RCC 7860 (cell line): ENCODE measurements at regions not wholly inside any gene's neighbourhood (a gene's known extent, or its start where the extent isn't known, plus 50 kb on each side); places are given as distances from the start of the nearest gene placed in this dataset.

ENCODE experiments used
- DNase-seq: peaks from one replicate; pipeline ENCODE4 v3.0.0-alpha.2; 2015; ENCODE audit warnings: low spot score
- FAIRE-seq: peaks from 2 replicates; lab custom pipeline; 2012; peaks lifted over from hg19 to GRCh38; lab: Jason Lieb, UNC

DNA sequence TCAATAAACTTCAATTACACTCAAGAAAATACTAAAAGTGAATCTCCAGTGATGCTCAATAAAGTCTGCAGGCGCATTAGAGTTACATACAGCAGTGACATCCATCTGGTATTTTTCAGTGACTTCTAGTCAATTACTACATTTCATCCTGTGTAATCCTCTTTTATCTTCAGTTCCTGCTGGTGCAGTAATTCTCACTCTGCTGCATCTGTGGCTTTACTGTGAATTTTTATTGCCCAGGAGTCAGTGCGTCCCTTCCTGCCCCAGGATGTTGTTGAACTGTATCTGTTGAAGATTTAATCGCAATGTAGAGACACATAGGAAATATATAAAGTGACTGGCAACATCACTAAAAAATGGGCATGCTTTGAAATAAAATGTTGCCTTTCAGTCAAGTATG is 196.3 kb upstream of the TMTC4 start:
- no peak for FAIRE-seq
- no peak for DNase-seq

DNA sequence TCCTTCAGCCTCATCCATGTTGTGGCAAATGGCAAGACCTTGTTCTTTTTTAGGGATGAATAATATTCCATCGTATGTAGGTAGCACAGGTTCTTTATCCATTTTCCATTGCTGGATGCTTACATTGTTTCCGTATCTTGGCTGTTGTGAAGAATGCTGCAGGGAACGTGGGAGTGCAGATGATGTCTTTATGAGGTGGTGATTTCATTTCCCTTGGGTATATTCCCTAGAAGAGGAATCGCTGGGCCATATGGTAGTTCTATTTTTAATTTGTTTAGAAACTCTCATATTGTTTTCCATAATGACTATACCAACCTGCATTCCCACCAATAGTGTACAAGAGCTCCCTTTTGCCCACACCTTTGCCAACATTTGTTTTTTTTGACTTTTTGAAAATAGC is 186.3 kb upstream of the TMTC4 start:
- no peak for DNase-seq
- FAIRE-seq: no peak

DNA sequence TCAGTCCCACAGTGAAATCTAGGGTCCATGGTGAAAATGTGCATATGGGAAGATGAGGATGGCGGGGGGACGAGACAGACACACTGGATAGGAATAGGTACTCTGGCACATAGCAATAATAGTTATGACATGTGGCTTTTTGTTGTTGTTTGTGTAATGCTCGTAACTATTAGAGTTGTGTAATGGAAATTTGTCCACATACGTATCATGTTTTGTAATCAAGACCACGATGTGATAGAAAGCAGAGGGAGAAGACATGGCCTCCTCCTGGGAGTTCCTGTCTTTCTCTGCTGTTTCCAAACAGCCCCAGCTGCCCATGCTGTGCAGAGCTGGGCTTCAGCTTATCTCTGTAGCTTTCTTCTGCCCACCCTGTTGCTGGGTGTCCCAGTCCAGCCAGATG is 185.3 kb upstream of the TMTC4 start:
- FAIRE-seq (no peak), DNase-seq (no peak)

DNA sequence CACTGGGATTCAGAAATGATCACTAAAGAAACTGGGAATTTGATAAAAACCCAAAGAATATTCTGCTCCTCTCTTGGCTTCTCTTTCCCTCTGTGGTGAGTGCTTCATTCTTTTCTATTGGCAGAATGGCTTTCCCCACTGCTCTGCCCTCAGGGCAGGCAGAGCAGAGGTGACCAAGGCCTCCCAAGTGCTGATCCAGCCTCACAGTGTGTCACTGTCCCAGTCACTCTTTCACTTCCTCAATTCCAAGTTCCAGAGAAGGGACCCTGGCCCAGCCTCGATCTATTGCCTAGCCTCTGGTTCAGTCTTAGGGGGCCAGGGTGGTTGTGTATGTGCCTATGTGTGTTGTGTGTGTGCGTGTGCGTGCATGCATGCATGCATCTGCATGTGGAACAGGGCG is 180.6 kb upstream of the TMTC4 start:
- no peak for DNase-seq
- FAIRE-seq: no peak

DNA sequence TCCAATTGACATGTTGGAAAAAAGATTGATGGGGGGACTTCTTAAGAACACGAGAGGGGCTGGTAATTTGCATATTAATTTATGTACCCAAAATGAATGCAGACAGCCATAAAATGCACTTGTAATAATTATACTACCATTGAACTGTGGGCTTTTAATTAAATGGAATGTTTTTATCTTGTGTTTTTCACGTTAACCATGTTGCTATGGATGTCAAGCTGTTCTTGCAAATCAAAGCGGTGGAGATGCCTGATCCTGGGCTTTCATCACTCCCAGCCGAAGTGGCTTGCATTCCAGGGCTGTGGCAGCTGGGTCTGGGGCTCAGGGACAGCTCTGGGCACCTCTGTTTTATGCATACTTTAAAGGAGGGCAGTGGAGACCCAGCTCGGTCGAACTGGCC is 179.4 kb upstream of the TMTC4 start:
- no peak for DNase-seq
- no peak for FAIRE-seq

DNA sequence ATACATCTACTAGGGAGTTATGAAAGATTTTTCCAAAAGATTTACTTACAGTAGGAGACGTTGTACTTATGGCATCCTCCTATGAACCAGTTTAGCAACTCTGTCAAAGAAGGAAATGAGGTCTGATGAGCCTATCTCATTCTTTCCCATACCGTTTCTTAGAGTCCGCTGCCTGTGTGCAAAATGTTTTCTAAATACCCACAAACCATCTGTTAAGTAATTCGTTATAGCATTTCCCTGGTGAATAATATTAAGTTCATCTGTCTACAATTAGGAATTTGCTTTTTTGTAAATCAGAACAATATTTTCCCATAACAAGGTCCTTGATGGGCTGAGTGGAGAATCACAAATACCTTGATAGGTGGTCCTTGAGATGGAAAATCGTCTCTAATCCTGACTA is 178.8 kb upstream of the TMTC4 start:
- FAIRE-seq: no peak
- DNase-seq: no peak

DNA sequence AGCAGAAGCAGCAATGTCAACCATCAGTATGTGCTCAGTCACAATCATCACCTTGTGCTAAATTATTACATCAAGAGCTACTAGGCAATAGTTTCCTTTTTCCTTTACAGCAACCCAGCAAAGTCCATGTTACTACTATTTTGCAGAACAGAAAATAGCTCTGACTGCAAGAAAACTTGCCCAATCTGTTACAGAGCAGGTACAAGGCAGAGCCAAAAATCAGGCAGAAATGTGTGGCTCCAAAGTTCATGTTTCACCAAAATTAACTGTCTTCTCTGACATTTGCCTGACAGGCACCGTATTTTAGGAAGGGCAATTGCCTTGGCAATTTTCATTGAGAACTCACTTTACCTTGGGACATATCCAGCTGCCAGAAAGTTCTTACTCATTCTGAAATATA is 177.6 kb upstream of the TMTC4 start:
- FAIRE-seq (no peak), DNase-seq (no peak)

DNA sequence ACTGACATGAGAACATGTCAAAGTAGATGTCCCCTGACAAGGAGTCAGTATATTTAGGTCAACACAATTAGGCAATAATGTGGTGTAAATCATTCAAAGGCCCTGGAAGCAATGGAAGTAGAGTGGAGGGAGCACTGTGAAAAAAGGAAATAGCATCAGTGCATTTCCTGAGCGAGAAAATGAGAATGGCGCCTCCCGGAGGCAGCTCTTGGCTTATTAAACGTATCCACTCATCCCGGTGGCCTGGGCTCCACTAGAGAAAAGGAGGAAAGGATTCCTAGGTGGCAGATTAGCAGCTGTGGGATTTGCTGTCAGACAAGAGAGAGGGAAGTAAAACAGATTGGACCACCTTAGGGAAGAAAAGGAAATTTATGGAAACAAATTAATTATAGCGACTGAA is 173.7 kb upstream of the TMTC4 start:
- DNase-seq (no peak), FAIRE-seq (no peak)

DNA sequence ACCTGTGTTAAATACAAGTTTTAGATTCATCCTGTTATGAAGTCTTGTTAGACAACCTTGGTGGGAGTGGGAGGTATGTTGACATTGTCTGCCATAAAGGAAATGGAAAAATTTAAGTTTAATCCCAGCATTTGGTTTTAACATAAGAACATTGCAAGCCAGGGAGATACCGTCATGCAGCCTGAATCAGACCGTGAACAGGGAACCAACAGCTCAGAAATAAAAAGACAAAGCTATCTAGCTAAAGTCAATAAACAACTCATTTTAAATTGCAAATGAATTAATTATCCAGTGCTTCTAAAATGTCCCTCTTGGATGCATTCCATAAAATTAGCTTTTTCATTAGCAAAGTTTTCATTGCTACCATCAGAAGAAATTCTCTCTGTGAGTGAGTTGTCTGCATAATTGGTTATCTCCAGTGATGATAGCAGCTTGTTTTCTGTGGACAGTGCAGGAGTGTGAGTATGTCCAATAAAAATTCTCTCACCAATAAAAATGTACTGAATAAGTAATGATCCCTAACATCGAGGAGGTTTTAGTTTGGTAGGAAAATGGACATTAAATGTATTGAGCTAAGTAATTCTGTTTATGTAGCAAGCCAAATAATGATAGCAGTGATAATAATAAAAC is 170.6 kb upstream of the TMTC4 start:
- no peak for DNase-seq

DNA sequence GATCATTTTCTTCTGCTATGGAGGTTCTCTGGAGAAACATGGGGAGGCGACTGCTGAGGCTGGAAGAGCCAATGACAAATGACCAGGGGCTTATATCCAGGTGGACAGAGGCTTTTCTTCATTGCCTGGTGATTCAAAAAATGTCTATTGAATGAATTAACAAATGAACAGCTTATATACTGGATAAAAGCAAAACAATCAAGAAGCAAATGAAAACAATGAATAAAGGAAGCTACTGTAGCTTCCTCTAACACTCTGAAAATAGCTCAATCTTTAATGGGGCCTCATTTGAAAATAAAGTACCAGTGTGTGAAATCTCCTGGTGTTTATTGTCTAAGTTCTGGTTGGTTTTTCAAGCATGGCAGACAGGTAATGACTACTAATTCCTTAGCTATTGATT is 167.5 kb upstream of the TMTC4 start:
- DNase-seq: no peak
- FAIRE-seq: no peak

More for the DNA sequence above, 170.6 kb upstream of the TMTC4 start:
- FAIRE-seq: no peak

DNA sequence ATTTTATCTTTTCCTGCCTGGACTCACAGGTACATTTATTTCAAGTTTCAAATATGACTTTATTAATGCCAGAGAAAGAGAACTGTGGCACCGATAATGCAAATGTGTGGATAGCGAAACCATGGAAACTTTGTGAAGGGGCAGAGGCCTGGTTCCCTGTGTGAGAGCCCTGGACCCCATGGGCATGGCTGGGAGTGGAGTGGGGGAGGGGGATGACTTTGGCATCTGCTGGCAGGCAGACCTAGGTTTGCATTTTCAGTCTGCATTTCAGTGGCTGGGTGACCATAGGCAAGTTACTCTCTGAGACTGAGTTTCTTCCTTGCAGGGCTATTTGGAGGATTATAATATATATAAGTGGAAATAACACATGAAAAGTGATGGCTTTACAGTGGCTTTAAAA is 163.8 kb upstream of the TMTC4 start:
- DNase-seq (no peak), FAIRE-seq (no peak)

DNA sequence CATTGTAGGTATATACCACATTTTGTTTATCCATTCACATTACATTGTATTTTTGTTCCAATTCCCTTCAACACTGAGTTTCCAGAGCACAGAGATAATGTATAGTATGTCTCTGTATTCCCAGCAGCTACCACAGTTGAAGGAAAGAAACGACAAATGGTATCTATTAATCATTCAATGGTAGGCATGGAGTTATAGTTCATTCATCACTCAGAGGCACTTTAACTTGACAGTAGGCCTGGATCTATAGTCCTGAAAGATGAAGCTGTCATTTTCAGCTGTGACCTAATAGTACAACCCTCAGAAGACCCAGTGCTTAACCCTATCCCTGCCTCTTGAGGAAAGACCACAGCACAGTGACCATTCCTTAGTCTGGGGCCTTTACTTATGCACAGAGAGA is 163.0 kb upstream of the TMTC4 start:
- FAIRE-seq (no peak), DNase-seq (no peak)

DNA sequence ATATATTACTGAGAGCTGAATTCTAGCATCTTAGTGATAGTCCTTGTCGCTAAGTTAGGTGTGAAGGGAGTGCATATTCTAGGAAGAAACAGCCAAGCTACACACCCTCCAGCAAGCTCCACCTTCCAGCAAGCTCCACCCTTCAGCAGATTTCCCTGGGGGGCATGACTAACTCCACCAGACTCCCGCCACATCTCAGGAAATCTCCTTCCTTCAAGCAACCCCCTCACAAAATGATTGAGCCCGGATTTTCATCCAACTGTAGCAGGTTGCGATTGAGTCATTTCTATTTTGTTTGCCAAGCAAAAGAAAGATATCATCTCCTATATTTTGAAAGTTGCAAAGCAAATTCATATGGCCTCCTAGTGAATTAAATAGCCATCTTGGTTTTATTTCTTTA is 162.1 kb upstream of the TMTC4 start:
- no peak for DNase-seq
- FAIRE-seq: no peak

DNA sequence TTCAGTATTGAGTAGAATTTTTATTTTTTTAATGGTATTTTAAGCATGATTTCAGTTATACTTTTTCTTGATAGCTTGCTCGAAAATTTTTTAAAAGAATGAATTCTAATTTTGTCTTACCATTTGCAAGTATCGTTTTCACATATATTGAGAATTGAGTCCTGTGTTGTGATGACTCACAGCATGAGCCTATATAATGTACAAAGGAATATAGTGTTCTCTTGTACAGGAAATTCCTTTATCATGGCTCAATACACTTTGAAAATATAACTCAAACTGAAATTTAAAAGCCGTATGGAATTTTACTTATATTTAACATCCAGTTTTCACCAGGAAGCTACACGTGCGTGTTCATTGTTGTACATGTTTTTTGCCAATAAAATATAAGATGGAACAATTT is 161.1 kb upstream of the TMTC4 start:
- no peak for FAIRE-seq

DNA sequence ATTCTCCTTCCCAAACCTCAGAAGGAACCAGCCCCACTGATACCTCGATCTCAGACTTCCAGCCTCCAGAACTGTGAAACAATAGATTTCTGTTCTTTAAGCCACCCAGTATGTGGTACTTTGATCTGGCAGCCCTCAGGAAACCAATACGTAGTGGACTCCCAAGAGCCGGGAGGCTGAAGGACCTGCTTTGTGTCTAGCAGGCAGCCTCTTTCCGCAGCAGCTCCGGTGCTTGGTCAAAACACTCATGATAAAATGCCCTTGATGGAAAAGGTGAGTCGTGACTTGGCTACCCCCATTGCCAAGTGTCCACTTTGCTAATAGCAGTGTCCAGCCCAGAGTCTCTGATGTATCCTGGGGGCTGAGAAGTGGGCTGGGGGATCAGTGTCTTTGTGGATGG is 158.8 kb upstream of the TMTC4 start:
- DNase-seq: no peak
- FAIRE-seq: no peak

More for the DNA sequence above, 161.1 kb upstream of the TMTC4 start:
- no peak for DNase-seq

DNA sequence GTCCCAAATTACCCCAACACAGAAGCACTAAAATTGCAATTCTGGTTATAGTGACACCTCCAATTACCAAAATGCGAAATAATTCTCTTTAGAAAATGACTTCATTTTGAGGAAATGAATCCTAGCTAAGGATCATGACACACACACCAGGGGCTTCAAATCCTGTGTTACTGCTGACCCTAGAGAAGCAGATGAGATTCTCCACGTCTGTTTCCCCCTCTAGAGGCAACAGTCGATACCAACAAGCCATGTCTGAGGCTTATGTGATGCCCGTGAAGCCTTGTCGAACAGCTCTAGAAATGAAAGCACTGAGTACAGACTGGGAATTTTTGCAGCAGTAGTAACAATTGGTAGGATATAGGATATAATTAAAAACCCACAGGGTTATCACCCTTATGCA is 153.6 kb upstream of the TMTC4 start:
- DNase-seq: no peak
- FAIRE-seq: no peak

DNA sequence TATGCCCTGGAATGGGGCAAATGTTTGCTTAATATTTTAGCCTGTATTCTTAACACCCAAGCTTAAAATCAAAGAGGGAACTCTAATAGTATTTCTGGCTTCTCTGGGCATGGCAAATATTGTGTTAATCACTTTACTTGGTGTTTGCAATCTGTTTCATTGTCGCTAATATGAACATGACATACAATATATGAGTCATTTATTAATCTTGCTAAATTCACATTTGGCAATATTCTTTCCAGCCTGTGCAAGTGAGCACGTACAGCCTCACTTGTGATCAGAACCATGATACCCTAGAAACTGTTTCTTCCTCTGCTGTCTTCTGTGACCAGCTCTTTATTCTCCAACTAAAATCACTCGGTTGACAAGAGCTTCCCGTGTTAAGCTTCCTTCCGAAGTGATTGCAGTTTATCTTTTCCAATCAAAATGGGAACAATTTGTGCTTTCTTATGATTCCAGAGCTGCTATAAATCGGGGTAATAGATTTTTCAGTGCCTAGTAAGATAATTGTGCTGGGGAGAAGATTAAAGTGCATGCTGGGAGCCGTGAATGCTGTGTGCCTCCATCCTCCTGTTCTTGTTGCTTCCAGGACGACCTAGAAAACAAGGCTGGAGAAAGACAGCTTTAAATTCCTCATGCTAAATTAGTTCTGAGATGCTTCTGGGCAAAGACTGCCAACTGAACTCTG is 153.0 kb upstream of the TMTC4 start:
- FAIRE-seq (no peak), DNase-seq (no peak)

DNA sequence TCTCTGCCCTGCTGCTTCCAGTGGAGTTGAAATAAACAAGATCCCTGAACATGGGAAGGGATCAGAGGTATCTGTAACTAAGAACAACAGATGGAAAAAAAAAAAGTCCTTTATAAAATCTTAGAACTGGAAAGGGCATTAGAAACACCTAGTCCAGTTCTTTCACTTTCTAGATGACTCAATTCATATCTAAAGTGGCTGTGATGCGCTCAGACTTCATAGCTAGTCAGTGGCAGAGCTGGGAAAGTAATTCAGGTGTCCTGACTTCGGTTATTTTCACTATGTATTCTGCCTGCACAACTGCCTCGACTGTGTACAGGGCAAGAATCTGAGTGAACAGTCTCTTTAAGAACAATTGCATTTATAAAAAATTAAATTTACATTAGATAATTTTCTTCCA is 151.8 kb upstream of the TMTC4 start:
- FAIRE-seq: no peak

DNA sequence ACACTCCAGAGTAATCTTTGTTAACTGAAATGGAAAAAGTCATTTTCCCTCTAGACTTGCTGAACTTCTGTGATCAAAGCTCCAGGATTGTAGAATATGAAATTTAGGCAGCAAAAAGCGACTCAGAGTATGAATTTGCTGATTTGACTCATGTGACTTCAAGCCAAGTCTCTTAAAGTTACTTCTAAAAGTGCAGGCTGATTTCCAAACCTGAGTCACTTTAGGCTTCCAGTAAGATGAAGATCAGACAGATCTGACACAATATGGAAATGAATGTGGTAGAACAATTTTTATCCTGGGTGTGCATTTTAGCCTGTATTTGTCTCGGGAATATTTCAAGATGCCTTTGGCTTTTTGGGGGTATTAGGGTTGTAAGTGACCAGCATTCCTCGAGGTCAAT is 151.0 kb upstream of the TMTC4 start:
- no peak for DNase-seq
- FAIRE-seq: no peak

More for the DNA sequence above, 151.8 kb upstream of the TMTC4 start:
- DNase-seq: no peak

DNA sequence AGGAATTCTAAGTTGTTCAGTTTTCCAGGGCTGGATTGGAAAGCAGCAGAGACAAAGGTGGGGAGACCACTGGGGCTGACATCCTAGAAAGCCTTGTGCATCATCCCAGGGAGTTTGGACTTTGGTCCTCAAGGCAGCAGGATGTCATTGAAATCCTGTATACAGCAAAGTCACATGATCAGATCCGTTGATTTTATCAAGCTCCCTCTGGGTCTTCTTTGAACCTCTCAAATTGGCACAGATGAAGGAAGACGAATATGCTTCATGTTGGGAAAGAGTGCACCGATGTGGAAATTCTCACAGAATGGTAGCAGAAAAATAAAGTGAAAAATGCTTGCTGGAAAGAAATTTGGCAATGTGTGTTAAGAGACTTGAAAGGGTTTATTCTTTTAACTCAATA is 149.8 kb upstream of the TMTC4 start:
- no peak for DNase-seq
- FAIRE-seq: no peak

DNA sequence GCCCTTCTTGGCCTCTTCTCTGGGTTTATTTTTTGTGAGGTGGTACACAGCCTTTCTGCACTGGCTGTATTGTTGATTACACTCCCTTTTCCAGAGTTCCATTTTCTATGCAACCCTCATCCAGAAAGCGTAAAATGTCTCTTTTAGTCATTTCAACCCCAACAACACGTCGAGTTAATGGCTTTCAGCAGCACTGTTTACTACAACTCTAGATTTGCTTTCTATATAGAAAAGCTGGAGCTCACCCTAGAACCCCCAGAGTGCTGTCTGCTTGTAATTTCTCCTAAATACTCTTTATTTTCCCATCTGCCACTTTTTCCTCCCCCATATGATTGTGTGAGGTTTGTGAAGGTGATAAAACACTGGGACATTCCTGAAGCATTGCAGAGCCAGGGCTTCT is 148.9 kb upstream of the TMTC4 start:
- DNase-seq (no peak), FAIRE-seq (no peak)

DNA sequence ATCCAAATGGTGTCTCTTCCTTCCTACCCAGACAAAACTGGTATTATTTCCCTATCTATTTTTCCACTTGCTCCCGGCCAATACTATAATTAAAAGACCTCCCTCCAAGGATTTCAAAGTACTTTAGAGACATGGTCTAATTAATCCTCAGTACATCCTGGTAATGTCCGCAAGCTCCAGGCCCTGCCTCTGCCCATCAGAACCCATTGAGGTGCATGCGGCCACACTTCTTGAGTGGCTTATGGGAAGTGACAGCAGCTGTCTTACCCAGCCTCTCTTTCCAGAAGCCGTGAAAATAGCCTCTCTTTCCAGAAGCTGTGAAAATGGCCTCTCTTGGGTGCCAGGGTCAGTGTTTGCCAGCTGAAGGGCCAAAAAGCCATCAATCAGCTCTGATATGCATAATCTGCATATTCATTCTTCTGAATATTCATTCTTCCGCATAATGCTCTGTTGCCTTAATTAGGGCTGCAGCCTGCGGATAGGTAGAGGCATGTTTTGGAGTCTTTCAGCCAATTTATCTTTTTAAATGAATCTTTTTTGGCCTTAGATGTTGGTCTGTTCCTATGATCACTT is 148.4 kb upstream of the TMTC4 start:
- FAIRE-seq: no peak
- no peak for DNase-seq

DNA sequence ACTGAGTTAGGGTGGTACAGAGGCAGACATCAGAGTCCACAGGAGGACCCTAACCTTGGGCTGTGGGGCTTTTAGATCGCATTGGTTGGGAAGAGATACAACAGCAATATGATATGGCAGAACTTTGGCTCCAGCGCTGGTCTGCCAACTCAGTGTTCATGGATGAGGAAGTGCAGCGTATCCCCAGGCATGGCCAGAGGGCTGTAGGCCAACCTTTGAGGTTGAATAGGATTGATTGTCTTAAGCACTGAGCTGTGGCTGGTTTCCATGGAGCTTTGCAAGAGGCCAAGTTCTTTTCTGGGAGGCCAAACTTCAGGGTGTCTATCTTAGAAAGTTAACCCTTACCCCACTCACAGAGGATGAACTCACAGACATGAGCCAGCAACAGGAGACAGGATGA is 144.1 kb upstream of the TMTC4 start:
- no peak for DNase-seq
- no peak for FAIRE-seq
